H7 (cell line): ENCODE measurements at regions not wholly inside any gene's neighbourhood (a gene's known extent, or its start where the extent isn't known, plus 50 kb on each side); places are given as distances from the start of the nearest gene placed in this dataset.
"Not testable (repeated sequence)": the region's sequence is repeated elsewhere in the genome, so short reads cannot be mapped to it uniquely, and the experiment has no call there.

Experiments
- DNase-seq: peaks from one replicate; pipeline ENCODE4 v3.0.0; 2012
- H3K27me3 ChIP-seq: 2 replicates; pipeline ENCODE4 v1.6.0; 2011; ENCODE audit warnings: mild to moderate bottlenecking, low read length; ENCODE audit not compliant: control insufficient read depth, insufficient read depth
- H3K36me3 ChIP-seq: replicated peaks from 2 replicates; pipeline ENCODE4 v1.5.1; 2011; ENCODE audit warnings: low read length; ENCODE audit not compliant: control insufficient read depth, insufficient read depth
- H3K4me3 ChIP-seq: 2 replicates; pipeline ENCODE4 v1.5.1; 2011; ENCODE audit warnings: low read depth, mild to moderate bottlenecking, control low read depth, low read length, moderate library complexity; ENCODE audit not compliant: insufficient read depth

DNA sequence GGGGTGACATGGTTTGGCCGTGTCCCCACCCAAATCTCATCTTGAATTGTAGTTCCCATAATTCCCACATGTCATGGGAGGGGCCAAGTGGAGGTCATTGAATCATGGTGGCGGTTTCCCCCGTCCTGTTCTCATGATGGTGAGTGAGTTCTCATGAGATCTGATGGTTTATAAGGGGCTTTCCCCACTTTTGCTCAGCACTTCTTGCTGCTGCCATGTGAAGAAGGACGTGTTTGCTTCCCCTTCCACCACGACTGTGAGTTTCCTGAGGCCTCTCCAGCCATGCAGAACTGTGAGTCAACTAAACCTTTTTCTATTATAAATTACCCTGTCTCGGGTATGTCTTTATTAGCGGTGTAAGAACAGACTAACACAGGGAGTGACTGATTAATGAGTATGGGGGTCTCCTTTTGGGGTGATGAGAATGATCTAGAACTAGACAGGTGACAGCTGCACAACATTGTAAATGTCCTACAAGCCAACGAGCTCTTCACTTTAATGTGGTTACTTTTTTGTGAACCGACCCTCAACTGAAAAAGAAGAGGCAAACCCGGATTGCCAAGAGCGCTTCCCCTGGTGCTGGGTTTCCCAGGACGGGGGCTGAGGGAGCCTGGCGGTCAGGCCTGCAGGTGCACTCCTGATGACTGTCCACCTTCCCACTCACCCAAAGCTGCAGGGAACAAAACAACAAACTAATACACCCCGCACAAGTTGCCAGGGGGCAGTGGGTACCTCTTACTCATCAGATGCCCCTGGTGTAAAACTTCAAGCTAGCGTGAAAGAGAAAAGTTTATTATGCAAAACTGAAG, 90.1 kb downstream of the NCOR2 start:
- no peak for DNase-seq
- H3K27me3 ChIP-seq, result no peaks in the 10 kb centered on the region
- H3K4me3 ChIP-seq, result no peak overlapping the region
- peaks cover 14% of the 10 kb centered on the region for H3K36me3 ChIP-seq

DNA sequence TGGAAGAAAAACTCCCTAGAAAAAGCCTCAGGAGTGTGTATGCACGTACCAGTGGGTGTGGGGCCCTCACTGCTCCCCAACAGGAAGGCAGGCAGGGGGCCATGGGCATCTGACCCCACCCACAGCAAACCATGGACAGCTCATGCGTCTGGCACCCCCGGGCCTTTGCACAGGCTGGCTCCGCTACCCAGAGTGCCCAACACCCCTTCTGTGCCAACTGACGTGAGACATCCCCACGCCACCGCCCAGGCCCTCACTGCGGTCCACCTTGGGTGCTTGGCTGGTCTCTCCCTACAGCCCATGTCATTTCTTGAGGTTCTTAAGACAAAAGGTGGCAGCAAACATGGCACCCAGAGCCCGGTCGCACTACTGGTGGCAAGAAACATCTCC, 91.4 kb downstream of the NCOR2 start:
- Histone ChIP-seq H3K4me3 (no peak overlapping the region), H3K27me3 (no peaks in the 10 kb centered on the region), H3K36me3 (peaks cover 17% of the 10 kb centered on the region)
- DNase-seq, result no peak

DNA sequence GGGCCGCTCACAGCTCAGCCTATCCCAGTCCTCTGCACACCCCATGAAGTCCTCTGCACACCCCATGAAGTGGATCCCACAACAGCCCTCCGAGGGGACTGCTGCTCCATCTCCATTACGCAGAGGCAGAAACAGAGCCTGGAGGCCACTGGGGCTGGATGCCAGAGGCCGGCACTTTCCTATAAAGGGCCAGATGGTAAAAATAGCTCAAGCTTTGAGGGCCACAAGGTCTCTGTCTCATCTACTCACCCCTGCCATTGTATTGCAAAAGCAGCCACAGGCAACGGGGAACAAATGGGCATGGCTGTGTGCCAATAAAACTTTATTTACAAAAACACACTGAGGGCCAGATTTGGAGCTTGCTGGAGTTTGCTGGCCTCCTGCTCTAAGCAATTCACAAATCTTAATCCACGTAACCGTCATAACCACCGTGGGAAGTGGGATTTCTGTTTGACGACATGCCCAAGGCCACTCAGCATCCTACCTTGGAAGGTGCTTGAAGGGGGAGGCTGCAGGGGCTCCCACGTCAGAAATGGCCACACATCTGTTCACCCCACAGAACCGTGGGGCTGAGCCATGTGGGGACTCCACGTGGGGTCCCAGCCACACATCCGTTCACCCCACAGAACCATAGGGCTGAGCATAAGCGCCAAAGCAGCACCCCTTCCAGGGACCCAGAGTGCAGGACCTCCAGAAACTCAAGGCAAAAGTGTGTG, 92.0 kb downstream of the NCOR2 start:
- Histone ChIP-seq H3K27me3 (no peaks in the 10 kb centered on the region), H3K4me3 (no peak overlapping the region), H3K36me3 (peaks cover 17% of the 10 kb centered on the region)
- no peak for DNase-seq

DNA sequence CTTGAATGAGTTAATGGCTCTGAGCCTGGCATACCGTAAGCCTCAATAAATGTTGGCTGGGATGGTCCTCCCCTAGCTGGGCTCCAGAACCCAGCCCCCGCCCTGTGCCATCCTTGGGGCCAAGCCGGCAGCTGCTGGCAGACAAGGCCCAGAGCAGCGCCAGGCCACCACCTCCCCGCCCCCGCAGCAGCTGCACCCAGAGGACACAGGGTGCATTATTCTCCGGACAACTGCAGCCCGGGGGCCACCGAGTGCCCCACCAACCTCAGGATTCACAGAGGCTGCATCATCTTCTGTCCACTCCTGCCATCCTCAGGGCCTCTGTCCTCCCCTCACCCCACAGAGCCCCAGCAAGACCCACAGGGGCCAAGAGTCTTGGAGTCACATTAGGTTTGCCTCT, 92.7 kb downstream of the NCOR2 start:
- Histone ChIP-seq H3K36me3 (peaks cover 17% of the 10 kb centered on the region), H3K27me3 (no peaks in the 10 kb centered on the region), H3K4me3 (no peak overlapping the region)
- DNase-seq, result no peak

DNA sequence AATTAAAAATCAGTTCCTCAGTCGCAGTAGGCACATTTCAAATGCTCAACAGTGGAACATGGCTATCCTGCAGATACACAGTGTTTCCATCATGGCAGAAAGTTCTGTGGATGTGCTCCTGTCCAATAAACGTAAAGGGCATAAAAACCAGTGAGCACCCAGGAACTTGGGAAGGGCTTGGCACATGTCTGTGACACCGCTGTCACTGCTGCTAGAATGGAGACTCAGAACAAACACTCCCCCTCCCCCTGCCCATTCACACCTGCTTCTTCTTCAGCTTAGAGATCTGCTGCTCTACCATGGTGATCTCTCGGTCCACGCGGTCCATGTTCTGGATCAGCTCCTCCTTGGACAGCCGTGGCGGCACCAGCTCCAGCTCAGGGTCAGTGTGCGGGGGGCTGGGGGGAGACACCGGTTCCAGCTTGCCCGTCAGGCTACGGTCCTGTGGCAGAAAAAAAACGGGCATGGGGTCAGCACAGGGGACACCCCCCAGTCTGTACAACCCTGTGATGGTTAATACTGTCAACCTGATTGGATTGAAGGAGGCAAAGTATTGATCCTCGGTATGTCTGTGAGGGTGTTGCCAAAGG, 94.6 kb downstream of the NCOR2 start:
- Histone ChIP-seq H3K36me3 (peaks cover 15% of the 10 kb centered on the region), H3K27me3 (no peaks in the 10 kb centered on the region), H3K4me3 (no peak overlapping the region)
- no peak for DNase-seq

DNA sequence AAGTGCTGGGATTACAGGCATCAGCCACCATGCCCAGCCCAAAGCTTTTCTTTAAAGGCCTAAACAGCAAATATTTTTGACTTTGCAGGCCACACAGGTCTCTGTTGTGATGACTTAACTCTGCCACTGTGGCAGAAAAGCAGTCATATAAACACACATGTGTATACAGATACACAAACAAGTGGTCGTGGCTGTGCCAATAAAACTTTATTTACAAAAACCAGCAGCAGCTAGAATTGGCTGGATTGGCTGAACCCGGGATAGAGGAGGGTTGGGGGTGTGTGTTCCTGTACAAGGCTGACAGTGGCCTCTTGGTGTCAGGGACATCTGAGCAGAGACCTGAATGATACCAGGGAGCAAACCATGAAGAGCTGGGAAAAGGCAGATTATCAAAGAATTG, 95.6 kb downstream of the NCOR2 start:
- DNase-seq, result no peak
- Histone ChIP-seq H3K27me3 (no peaks in the 10 kb centered on the region), H3K36me3 (peaks cover 15% of the 10 kb centered on the region), H3K4me3 (no peak overlapping the region)

DNA sequence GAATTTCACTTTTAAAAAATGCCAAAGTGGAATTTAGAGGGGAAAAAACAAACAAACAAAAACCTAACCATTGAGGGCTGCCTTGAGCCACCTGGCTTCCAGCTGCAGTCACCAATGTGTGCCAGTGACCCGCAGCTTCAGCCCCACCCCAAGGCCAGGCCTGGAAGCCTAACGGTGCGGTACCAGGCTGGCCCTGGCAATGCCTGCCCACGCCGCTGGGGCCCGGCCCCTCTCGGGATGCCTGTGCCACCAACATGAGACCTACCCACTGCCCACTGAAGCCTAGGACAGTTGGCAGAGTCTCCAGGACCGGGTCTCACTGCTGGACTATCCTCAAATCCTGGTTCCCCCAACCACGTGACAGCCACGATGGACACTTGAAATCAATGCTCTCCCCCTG, 96.6 kb downstream of the NCOR2 start:
- H3K27me3 ChIP-seq, result no peaks in the 10 kb centered on the region
- no peak for DNase-seq
- no peak overlapping the region for H3K4me3 ChIP-seq
- H3K36me3 ChIP-seq, result peaks cover 14% of the 10 kb centered on the region

DNA sequence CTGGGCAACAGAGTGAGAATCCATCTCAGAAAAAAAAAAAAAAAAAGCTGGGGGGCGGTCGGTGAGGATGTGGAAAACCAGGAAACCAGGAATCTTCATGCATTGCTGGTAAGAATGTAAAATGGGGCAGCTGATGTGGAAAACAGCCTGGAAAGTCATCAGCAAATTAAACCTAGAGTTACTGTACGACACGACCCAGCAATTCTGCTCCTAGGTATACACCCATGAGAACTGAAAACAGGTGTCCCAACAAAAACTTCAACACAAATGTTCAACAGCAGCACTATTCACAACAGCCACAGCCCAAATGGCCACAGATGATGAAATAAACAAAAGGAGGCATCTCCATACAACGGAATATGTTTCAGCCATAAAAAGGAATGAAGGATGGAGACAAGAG, 97.3 kb downstream of the NCOR2 start:
- peaks cover 18% of the 10 kb centered on the region for H3K36me3 ChIP-seq
- no peak for DNase-seq
- H3K27me3 ChIP-seq, result no peaks in the 10 kb centered on the region
- no peak overlapping the region for H3K4me3 ChIP-seq

DNA sequence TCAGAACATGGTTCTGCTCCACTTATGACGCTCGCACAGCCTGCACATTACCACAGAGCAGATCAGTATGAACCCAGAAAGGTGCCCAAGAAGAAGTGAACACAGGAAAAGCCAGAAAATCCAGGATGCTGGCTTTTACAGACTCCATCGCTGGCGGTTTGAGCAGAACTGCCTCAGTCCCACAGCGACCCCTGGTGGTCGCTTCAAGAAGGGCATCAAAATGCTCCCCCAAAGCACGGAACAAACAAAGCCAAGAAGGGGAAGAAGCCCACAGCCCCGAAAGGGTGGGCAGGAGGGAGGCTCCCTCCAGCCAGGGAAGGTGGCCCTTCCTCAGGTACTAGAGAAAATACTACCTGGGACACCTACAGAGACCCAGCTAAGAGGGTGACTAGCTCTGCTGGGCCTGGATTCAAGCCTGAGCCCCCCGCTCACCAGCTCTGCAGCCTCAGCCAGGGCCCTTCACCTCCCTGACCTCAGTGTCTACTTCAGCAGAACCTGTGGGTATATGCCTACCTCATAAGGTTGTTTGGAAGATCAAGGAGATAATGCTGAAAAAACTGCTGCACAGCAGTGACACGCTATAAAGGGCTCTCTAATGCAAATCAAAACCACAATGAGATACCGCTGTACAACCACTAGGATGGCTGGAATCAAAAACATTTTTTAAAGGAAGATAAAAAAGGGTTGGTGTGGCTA, 98.1 kb downstream of the NCOR2 start:
- H3K4me3 ChIP-seq, result no peak overlapping the region
- peak; percentile 85 for DNase-seq
- peaks cover 24% of the 10 kb centered on the region for H3K36me3 ChIP-seq

DNA sequence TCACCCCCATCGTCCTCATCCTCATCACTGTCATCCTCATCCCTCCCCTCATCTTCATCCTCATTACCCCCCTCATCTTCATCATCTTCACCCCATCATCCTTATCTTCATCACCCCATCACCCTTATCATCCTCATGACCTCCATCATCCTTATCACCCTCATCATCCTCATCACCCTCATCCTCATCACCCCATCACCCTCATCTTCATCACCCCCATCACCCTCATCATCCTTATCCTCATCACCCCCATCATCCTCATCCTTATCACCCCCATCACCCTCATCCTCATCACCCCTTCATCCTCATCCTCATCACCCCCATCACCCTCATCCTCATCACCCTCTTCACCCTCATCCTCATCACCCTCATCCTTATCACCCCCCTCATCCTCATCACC, 99.9 kb downstream of the NCOR2 start:
- not testable (repeated sequence) for H3K27me3 ChIP-seq

More for the DNA sequence above, 98.1 kb downstream of the NCOR2 start:
- H3K27me3 ChIP-seq, result no peaks in the 10 kb centered on the region

DNA sequence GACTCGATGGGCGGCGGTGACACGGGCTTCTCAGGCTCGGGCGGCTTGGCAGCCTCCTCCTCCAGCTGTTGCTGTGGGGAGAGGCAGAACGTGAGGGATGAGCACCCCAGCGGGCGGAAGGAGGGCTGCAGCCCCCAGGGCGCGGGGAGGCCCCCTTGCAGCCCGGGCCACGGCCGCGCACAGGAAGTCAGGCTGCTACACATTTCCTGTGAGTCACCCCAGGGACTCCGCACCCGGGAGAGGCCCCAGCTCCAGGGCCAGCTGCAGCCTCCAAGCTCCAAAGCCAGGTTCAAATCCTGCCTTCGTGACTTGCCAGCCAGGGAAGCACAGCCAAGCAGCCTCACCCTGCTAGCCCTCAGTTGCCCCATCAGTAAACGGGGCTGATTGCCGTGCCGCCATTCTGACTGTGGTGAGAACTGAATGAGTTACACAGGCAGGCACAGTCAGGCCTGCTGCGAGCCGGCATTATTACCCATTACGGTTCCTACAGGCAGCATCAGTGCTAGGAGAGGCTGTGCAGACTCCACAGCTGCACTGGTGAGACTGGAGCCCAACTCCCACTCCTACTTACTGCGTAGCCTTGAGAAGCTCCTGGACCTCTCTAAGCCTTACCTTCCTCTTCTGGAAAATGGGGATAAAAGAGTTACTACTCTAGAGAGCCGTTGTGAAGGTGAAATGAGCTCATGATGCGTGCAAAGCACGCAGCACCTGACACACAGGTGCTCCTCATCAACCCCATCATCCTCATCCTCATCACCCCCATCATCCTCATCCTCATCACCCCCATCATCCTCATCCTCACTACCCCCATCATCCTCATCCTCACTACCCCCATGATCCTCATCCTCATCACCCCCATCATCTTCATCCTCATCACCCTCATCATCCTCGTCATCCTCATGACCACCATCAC, 100.9 kb downstream of the NCOR2 start:
- Histone ChIP-seq H3K36me3 (peaks cover 14% of the 10 kb centered on the region), H3K27me3 (no peaks in the 10 kb centered on the region), H3K4me3 (no peak overlapping the region)
- no peak for DNase-seq

More for the DNA sequence above, 99.9 kb downstream of the NCOR2 start:
- H3K36me3 ChIP-seq, result peaks cover 20% of the 10 kb centered on the region
- DNase-seq, H3K4me3 ChIP-seq: not testable (repeated sequence)

DNA sequence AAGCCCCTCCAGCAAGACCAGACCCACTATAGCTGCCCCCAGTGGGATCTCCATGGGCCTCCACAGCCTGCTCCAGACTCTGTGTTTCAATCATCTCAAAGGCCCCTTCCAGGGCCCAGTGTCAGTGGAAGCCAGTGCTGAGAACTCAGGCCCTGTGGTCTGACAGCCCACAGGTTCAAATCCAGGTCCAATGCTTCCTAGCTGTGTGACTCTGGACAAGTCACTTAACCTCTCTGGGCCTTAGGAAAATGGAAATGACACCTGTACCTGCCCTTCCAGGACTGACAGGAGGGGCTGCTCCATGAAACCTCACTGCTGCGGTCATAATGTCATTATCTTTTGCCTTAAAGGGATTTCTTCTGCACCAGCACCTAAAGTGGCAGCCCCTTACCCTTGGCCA, 101.9 kb downstream of the NCOR2 start:
- peaks cover 14% of the 10 kb centered on the region for H3K36me3 ChIP-seq
- no peak overlapping the region for H3K4me3 ChIP-seq
- DNase-seq, result no peak
- H3K27me3 ChIP-seq, result no peaks in the 10 kb centered on the region

DNA sequence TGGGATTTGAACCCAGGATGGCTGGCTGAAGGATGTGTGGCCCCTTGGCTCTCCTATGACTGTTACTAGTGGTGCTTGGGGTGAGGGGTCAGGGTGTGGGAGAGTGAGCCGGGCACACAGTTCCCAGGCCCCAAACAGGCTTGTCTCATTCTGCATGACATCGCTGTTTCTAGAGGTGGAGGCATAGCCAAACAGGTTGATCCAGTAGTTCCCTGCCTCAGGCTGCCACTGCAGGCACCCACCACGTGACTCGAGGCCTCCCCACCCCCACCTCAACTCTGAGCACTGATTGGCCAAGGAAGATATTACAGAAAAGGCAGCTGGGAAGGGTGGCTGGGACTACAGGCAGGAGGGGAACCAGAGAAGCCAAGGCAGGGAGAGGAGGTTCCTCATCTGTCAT, 102.6 kb downstream of the NCOR2 start:
- Histone ChIP-seq H3K36me3 (peaks cover 15% of the 10 kb centered on the region), H3K4me3 (no peak overlapping the region), H3K27me3 (no peaks in the 10 kb centered on the region)
- DNase-seq, result no peak

DNA sequence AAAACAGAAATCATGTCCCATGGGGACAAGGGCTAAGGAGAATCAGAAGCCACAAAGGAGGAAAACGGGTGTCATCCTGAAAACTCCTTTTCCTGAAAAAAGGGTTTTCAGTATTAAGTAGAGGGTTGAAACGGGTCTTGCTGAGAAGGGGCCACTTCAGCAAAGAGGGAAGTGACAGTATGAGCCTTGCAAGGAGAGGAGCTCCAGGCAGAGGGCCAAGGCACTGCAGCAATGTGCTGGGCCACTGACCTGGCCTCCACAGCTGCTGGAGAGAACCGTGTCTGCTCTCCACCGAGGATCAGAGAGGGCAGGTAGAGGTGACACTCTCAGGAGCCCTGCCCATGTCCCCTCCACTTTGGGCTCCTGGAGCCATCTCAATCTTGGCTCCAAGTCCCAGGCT, 103.3 kb downstream of the NCOR2 start:
- Histone ChIP-seq H3K27me3 (no peaks in the 10 kb centered on the region), H3K4me3 (no peak overlapping the region), H3K36me3 (peaks cover 15% of the 10 kb centered on the region)
- no peak for DNase-seq
